Ovary (tissue), 7 donors: ENCODE measurements at regions not wholly inside any gene's neighbourhood (a gene's known extent, or its start where the extent isn't known, plus 50 kb on each side); places are given as distances from the start of the nearest gene placed in this dataset.

ENCODE experiments used
- DNase-seq, 5 donors: peaks; one replicate each; pipeline ENCODE4 v3.0.0-alpha.2; 2019 to 2020
- H3K27ac ChIP-seq, 2 donors: fragments of 200-600 bp; one replicate each; pipeline versions ENCODE4 v1.5.1 to v1.8.0; 2019 to 2022
- H3K27me3 ChIP-seq: fragments of 200-600 bp; one replicate; pipeline ENCODE4 v1.8.0; 2022
- H3K36me3 ChIP-seq: fragments of 200-600 bp; sonication (generic); one replicate; pipeline ENCODE4 v1.5.1; 2019
- H3K4me1 ChIP-seq: one replicate; pipeline ENCODE4 v1.8.1; 2013; ENCODE audit warnings: mild to moderate bottlenecking, moderate library complexity; ENCODE audit not compliant: insufficient read depth
- H3K4me3 ChIP-seq: fragments of 200-600 bp; sonication (generic); one replicate; pipeline ENCODE4 v1.5.1; 2017
- H3K9me3 ChIP-seq, 2 donors: fragments of 200-600 bp in 1 of 2; sonication (generic) in 1 of 2; one replicate each; pipeline versions ENCODE4 v1.5.1 to v1.8.1; 2013 to 2019; ENCODE audit warnings: mild to moderate bottlenecking in 1 of 2, moderate library complexity in 1 of 2
- CTCF ChIP-seq, 3 donors: fragments of 450-650 bp in 2 of 3; fragments of 200-600 bp in 1 of 3; IDR thresholded peaks; one replicate each; pipeline versions ENCODE4 v1.5.1 to v1.8.0; 2016 to 2022; ENCODE audit warnings: antibody characterized with exemption in 3 of 3, mild to moderate bottlenecking in 1 of 3
- EP300 ChIP-seq: sonication (generic); formaldehyde crosslinking; IDR thresholded peaks from one replicate; pipeline ENCODE4 v1.6.1; 2017; ENCODE audit warnings: antibody characterized with exemption
- POLR2A ChIP-seq: fragments of 450-650 bp; IDR thresholded peaks from one replicate; pipeline ENCODE4 v1.6.1; 2017; ENCODE audit warnings: antibody characterized with exemption, mild to moderate bottlenecking, moderate library complexity
- WGBS, 3 donors: extraction: QIAGEN DNeasy Blood & Tissue Kit in 1 of 3; methylation state at CpG; one replicate each; pipeline versions ENCODE4 v1.1.5 to v1.1.7; 2013 to 2017; 5-methylcytosine and 5-hydroxymethylcytosine counted together
- intact Hi-C, 4 donors: fragments of 100-400 bp; cut with DNase I; formaldehyde crosslinking; loops; one replicate each; pipeline versions ENCODE4 v1.11.0 to v1.15.1; 2022 to 2023
- donor health status: DM: no; HTN: no; CAD: no; lungs with moderate emphysema.
- donor health status: DM: no; HTN: no; CAD: no.
- donor health status: Bipolar disorder and iron deficiency.
- donor health status: DM: no; HTN: no; CAD: no.
- donor health status: DM: yes; HTN: yes; CAD: no.

GRCh38 chr9:113764572-113764971, 111.5 kb upstream of the ZNF618 start:
- no peak overlapping the region for H3K27ac ChIP-seq
- no peak for DNase-seq
- H3K9me3 ChIP-seq = no peaks in the 10 kb centered on the region
- intact Hi-C loops = no loop called here
- no peaks in the 10 kb centered on the region for H3K36me3 ChIP-seq
- no peak overlapping the region for H3K4me3 ChIP-seq
- H3K4me1 ChIP-seq = no peaks in the 10 kb centered on the region
- 92 to 95% (median 94%) methylated on average over 1 of the region's 1 CpG for WGBS, 3 donors
- TF ChIP-seq POLR2A (no peak), EP300 (no peak), CTCF (IDR thresholded peaks at IDR 0.05) (no peak)
- no peaks in the 10 kb centered on the region for H3K27me3 ChIP-seq

GRCh38 chr9:113769412-113769811, 106.7 kb upstream of the ZNF618 start:
- H3K4me1 ChIP-seq = peaks cover 8% of the 10 kb centered on the region
- 60 to 68% (median 62%) methylated on average over 1 of the region's 1 CpG for WGBS, 3 donors
- TF ChIP-seq EP300 = no peak
- TF ChIP-seq CTCF (IDR thresholded peaks at IDR 0.05) = no peak
- no peak for TF ChIP-seq POLR2A

GRCh38 chr9:113770396-113770795, 105.7 kb upstream of the ZNF618 start:
- no peaks in the 10 kb centered on the region for H3K9me3 ChIP-seq
- no peak overlapping the region for H3K4me3 ChIP-seq
- peak in 1 of 5 donors; percentile 13 for DNase-seq
- intact Hi-C loops = no loop called here
- H3K27me3 ChIP-seq = no peaks in the 10 kb centered on the region
- TF ChIP-seq CTCF (IDR thresholded peaks at IDR 0.05) (no peak), EP300 (no peak), POLR2A (no peak)
- H3K36me3 ChIP-seq = no peaks in the 10 kb centered on the region
- peaks cover 8% of the 10 kb centered on the region for H3K4me1 ChIP-seq
- no peak overlapping the region for H3K27ac ChIP-seq
- WGBS, 3 donors = 31 to 48% (median 43%) methylated on average over 5 of the region's 5 CpGs

More at GRCh38 chr9:113769412-113769811, 106.7 kb upstream of the ZNF618 start:
- no peak for DNase-seq
- H3K4me3 ChIP-seq = no peak overlapping the region
- no peaks in the 10 kb centered on the region for H3K9me3 ChIP-seq
- H3K27me3 ChIP-seq = no peaks in the 10 kb centered on the region
- H3K27ac ChIP-seq = no peak overlapping the region
- intact Hi-C loops = no loop called here
- no peaks in the 10 kb centered on the region for H3K36me3 ChIP-seq

GRCh38 chr9:113771199-113771598, 104.9 kb upstream of the ZNF618 start:
- DNase-seq = no peak
- Histone ChIP-seq H3K27ac (no peak overlapping the region), H3K27me3 (no peaks in the 10 kb centered on the region), H3K9me3 (no peaks in the 10 kb centered on the region), H3K36me3 (no peaks in the 10 kb centered on the region), H3K4me1 (peaks cover 8% of the 10 kb centered on the region), H3K4me3 (no peak overlapping the region)
- intact Hi-C loops = no loop called here
- no peak for TF ChIP-seq EP300
- TF ChIP-seq POLR2A = no peak
- TF ChIP-seq CTCF (IDR thresholded peaks at IDR 0.05) = no peak
- 59 to 63% (median 60%) methylated on average over 4 of the region's 4 CpGs for WGBS, 3 donors
